Fibroblast of the conjunctiva (primary cell): ENCODE measurements at regions not wholly inside any gene's neighbourhood (a gene's known extent, or its start where the extent isn't known, plus 50 kb on each side); places are given as distances from the start of the nearest gene placed in this dataset.

Source experiments
- DNase-seq: peaks from one replicate; pipeline ENCODE4 v3.0.0-alpha.2; 2010; ENCODE audit warnings: low read depth

DNA sequence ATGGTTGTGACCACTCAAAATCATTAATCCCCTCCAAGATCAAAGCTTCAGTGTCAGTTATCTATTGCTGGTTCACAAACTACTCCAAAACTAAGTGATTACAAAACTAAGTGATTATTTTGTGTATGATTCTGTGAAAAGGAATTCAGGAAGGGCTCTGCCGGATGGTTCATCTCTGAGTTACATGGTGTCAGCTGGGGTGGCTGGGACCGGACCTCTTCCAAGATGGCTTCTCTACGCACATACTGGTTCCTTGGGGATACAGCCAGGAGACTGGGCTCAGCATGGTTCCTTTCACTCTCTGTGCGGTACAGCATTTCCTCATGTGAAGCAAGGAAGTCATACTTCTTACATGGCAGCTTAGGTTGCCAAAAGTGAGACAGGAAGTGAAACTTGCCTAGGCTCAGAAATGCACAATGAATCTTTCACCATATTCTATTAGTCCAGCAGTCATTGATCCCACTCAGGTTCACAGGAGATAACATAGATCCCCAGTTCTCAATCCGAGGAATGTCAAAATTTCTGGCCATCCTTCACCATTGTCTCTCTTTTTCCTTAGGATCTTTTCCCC is 97.9 kb upstream of the IRX6 start:
- no peak for DNase-seq

DNA sequence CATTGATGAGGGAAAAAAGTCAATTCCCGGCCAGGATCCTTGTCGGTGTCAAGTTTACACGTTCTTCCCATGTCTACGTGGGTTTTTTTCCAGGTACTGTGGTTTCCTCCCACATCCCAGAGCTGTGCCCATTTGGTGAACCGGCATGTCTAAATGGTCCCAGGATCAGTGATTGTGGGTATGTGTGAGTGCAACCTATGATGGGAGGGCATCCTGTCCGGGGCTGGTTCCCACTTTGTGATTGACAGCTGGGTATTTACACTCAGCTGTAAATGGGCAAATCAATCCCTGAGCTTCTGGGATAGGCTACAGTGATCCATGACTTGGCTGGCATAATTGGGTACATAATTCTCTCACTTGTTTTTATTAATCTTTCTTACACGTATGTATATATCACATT is 91.2 kb upstream of the IRX6 start:
- no peak for DNase-seq

DNA sequence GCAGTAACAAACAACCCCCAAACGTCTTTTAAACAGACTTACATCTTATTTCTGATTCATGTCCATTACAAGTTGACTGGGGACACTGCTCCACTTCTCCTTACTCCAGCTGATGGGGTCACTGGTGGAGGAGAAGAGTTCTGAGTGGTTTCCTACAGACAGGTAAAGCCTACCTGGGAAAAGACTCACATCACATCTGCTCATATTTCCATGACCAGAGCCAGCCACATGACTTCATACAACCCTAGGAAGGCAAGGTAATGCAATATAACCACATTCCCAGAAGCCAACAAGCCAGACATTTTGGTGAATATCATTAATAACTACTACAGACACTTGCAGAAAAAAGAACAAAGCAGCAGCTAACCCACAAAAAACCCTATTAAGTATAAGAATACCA is 90.5 kb upstream of the IRX6 start:
- no peak for DNase-seq

DNA sequence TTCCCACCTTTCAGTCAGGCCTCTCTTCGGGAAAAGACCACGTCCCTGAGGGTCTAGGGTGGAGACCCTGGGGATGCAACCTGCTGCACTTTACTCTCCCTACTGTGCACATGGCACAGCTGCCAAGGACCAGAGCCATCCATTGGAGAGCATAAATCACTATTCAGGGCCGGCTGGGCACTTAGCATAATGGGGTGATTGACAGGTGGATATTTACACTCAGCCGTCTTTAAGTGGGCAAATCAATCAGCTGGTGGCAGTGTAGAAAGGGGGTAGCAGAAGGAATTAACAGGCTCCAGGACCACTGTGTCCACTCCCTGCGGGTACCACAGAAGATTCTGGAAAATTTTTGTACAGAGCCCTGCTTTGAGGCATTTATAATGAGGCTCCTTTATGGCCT is 87.3 kb upstream of the IRX6 start:
- no peak for DNase-seq

DNA sequence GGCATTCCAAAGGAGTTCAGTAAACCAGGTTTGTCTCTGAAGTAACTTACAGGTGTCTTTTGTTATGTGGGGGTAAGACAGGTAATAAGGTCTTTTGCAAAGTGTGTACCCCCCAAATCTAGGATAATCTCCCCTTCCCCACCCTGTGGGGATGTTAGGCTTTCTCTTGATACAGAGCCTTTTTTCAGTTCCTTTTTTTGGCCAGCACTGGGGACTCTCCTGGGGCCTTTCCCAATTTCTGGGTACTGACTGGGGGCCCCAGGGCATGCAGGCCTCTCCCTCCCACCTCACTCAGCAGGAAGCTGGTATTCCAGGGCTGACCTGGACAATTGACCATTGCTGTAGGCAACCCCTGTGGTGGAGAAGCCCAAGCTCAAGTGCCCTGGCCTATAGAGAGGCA is 84.3 kb upstream of the IRX6 start:
- no peak for DNase-seq

DNA sequence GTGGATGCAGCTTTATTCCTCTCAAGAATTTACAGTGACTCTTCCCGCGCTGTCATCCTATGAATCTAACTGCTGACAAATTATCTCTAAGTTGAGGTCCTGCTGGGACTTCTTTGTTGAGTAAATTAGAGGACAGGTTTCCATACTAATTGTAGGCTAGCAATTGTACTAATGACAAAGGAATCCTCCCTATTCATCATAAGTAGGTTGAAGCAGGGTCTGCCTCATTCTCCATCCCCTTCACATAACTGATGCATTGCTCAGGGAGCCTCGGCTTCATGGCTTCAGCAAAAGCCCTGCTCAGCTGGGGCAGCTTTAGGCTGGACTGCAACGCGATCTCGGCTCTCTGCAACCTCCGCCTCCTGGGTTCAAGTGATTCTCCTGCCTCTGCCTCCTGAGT is 83.1 kb upstream of the IRX6 start:
- no peak for DNase-seq

DNA sequence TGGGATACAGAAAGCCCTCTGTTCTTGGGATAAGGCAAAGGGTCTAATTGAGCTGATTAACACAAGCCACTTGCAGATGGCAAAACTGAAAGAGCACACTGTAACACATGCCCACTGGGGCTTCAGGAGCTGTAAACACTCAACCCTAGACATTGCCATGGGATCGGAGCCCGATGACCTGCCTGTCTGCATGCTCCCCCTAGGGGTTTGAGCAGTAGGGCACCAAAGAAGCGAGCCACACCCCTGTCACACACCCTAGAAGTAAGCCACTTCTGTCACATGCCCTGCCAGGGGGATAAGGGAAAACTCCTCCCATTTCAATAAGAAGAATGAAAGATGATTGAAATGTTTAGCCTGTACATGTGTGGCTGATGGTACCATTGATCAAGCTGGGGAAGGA is 81.3 kb upstream of the IRX6 start:
- DNase-seq: no peak

DNA sequence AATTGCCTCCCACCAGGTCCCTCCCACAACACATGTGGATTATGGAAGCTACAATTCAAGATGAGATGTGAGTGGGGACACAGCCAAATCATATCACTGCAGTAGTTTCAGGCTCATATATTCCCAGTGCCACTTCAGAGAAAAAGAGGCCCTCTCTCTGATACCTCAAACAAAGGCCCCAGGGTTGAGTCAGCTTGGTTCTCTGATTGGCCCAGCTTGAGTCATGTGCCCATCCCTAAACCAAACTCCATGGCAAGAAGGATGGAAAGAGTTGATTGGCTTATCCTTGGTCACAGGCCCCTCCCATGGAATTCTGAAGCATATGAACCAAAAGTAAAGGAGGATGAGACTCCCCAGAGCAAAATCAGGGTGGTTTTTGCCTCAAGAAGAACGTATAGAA is 75.9 kb upstream of the IRX6 start:
- no peak for DNase-seq

DNA sequence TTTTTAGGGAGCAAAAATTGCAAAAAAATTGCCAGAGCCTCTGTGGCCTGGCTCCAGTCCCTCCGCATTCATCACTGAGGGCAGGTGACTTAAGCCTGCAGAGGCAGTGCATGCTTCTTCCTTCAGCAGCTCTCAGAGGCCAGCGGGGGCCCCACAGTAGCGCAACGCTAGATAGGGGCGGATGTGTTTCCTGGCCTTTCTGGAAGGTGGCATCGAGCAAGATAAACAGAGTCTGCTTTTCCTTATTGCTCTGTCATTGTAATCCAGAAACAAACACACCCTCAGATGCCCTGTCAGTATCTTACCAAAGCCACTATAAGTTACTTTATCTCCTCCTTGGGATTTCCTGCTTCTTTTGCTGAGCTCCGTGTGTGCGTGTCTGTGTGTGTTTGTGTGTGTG is 75.5 kb upstream of the IRX6 start:
- no peak for DNase-seq

DNA sequence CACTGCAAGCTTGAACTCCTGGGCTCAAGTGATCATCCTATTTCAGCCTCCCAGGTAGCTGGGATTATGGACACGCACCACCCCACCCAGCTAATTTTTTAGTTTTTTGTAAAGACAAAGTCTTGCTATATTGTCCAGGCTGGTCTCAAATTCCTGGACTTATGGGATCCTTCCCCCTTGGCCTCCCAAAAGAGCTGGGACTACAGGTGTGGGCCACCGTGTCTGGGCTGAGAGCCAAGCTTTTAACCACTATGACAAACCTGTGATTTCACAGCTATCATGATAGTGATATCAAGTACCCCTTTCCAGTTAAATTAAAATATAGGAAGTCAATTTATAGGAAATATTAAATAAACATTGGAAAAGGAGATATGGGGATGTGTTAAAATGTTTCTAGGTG is 74.6 kb upstream of the IRX6 start:
- DNase-seq: no peak

DNA sequence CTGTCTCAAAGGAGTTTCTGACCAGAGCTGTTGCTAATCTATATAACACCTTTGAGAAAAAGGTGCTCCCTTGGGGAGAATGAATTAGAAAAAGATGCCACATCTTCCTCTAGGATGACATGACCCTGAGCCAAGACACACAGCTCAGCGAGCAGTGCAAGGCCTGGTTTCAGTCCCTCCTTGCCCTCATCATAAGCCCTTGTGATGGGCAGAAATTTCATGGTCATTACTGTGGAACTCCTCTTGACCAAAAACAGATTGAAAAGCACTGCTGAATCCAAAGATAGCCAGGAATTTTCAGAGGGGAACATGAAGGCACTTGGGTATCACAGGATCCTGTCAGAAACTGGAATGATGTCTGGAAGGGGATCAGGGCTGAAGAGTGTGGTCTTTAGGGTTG is 74.1 kb upstream of the IRX6 start:
- DNase-seq: no peak

DNA sequence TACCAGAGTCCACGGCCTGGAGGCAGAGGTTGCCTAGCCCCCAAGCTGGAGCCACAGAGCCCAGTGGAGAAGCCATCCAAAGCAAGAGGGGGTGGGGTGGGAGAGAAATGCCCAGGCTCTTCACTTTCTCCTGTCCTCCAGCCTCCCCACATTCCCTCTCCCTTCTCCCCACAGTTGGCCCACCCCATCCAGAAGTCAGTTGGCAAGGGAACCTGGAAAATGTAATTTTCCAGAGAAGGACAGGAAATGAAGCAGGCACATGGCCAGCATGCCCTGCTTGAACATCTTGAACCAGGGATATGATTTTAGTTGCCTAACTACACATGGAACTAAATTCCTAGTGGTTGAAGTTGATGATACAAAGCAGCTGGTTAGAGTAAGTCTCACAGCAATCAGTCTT is 73.3 kb upstream of the IRX6 start:
- peak; percentile 17 for DNase-seq

DNA sequence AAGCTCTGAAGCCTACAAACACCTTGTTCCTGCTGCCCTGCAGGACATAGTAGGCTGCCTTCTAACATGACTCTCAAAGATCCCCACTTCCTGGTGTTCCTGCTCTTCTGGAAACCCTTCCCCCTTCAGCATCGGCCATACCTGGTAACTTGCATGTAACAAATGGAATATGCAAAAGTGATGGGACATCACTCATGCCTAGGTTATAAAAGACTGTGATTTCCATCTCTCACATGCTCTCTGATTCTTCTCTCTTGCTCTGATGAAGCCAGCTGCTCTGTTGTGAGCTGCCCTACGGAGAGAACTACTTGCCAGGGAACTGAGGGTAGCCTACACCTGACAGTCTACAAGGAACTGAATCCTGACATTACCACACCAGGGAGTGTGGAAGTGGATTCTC is 72.9 kb upstream of the IRX6 start:
- DNase-seq: no peak

DNA sequence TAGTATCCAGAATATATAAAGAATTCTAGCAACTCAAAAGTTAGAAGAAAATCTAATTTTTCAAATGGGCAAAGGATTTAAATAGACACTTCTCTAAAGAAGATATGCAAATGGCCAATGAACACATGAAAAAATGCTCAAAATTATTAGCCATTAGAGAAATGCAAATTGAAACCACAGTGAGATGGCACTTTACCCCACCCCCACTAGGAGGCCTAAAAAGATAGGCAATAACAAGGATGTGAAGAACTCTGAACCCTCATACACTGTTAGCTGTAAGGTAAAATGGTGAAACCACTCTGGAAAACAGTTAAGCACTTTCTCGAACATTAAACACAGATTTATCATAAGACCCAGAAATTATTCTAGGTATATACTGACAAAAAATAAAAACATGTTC is 71.4 kb upstream of the IRX6 start:
- DNase-seq: no peak

DNA sequence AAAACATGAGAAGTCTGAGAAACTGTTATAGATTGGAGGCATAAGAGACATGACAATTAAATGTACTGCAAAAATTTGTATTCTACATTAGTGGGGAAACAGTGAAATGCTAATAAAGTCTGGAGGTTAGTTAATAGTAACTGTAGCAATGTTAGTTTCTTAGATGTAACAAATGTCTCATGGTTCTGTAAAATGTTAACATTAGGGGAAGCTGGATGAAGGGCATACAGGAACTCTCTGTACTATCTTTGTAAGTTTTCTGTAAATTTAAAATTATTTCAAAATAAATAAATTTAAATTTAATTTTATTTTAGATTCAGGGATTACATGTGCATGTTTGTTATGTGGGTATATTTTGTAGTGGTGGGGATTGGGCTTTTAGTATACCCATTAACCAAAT is 70.0 kb upstream of the IRX6 start:
- no peak for DNase-seq

DNA sequence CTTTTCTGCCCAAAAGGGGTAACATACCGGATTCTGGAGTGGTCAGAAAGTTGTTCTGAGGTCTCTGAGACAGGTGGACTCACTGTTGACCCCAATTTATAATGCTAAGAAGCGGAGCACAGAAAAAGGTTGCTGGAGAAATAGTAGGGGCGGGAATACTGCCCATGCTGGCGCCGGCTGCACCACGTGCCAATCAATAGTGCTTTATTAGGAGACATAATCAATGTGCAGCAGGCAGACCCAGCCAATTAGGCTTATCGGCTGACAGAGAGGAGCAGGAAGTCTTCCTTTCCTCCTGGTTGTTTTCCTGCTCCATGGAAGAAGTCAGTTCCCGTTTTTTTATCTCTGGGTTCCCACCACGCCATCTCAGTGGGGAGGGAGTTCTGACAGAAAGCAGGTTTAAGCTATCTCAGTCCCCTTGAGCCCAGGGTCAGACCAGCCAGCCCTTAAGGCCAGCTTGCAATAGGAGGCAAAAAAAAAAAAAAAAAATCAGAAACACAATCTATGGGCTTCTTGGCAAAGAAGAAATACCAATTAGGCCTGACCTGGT is 68.2 kb upstream of the IRX6 start:
- DNase-seq: no peak

DNA sequence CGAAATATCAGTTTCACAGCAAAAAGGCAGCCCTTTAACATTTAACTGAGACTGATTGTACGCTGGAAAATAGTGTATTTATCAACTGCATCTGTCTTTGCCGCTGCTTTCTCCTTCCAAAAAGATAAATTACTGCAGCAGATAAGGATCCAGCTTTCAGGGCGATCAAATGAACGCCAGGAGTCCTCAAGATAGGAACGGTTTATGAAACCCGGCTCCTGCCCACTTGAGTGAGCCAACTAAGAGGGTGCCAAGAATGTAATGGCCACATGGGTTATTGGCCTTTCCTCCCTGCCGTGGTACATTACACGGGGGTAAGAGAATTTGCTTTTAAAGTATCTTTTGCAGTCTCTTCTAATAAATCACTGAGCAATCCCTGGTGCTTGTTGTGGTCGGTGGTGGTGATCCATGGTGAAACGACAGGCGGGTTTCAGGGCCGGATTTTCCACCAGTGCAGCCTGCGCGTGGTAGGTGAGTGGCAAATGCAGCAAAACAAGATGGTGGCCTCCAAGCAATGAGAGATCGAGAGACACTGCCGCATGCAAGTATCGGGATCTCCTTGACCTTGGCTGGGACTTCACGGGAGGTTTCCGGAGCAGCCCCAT is 67.5 kb upstream of the IRX6 start:
- no peak for DNase-seq

DNA sequence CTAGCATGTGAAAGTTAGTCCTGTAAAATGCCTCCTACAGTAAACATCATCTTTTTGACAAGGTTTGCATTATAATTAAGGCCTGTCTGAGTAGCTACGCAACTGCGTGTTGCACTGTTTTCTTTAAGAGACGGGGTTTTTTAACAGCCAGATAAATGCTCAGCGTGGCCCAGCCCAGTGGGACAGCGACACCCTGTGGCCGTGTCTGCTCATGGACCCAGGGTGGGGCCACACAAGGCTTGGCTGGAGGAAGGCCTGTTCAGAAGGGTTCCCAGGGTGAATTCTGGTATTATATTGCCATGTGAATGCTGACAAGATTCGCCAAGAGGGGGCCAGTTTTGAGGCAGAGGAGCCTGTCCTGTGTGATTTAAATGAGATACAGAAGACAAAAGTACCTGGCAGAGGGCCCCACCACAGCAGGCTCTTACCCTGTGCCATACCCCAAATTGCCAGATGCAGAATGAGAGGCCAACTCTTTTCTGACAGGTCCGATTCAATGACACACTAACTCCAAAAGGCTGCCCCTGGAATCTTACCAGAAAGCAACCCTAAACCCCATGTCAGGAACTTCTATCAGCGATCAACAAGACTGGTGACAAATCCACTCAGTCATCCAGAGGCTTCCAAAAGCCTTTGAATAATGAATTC is 65.9 kb upstream of the IRX6 start:
- DNase-seq: peak; percentile 31

DNA sequence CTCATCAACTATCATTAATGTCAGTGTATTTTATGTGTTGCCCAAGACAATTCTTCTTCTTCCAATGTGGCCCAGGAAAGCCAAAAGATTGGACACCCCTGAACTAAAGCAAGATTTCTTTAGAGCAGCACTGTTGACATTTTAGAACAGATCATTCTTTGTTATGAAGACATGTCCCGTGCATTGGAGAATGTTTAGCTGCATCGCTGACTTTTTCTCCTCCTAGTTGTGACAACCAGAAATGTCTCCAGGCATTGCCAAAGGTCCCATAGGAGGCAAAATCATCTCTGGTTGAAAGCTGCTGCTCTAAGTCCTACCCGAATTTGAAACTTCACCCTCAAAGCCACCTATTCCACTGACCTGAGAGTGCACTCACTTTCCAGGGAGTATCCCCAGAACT is 62.7 kb upstream of the IRX6 start:
- no peak for DNase-seq

DNA sequence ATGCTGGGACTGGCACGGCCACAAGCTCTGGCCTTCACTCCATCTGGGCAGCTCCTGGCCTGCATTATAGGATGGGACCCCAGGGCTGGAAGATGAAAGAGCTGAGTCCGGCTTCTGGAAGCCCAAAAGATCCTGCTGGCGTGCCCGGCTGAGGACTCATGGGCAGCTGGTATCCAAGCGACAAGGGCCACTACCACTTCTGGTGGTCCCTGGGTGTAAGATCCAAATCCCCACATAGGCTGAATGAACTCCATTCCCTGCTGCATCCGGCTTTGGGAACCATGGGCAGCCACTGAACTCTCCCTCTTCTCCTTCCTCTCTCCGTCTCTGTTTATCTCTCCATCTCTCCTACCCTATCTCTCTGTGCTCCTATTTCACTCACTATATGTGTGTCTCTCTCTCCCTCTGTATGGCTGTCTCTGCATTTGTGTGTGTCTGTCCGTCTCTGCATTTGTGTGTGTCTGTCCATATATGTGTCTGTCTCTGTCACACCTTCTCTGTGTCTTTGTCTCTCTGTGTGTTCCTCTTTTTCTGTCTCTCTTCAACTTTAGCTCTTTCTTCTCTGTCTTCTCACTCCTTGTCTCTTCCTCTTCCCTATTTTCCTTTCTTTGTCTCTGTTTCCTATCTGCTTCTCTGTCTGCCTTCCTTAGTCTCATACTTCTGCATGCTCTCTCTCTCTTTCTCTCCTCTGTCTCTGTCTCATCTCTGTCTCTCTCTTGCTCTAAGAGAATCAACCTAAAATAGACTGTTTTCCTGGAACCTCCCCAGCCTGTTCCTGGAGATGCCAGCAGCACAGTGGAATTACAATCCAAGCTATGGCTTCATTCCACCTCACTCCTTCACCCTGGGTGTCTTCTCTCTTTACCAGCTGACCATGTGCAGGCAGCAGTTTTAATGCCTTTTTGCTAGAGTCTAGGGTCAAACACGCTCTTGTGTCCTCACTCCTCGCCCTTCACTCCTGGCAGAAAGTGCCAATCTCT is 60.4 kb upstream of the IRX6 start:
- no peak for DNase-seq

DNA sequence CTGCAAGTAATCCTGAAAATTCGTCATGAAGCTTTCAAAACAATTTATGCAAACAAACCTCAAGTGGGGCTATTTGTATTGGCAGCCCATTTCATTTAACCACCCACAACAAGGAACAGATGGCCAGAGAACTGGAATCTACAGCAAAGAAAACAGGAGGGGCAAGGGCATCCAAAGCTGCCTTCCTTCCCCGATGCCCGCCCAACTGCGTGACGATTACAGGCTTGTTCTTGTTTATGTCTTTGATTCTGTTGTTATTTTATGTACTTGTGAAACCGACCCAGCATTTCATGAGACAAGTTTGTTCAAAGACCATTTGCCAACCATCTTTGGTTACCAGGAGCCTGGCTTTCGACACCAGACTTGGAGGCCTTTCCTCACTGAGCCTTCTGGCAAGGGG is 59.1 kb upstream of the IRX6 start:
- DNase-seq: peak; percentile 62

DNA sequence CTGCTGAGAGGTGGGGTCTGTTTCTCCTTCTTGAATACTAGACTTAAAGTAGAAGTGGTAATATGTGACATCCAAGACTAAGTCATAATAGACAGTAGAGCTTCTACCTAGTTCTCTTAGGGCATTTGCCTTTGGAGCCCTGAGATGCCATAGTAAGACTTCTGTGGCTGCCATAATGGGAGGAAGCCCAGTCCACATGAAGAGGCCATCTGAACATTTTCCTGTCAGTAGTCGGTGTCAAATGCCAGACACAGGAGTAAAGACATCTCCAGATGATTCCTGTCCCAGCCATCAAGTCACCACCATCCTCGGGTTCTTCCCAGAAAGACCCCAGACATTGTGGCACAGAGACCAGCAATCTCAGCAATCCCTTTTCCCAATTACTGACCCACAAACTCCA is 58.1 kb upstream of the IRX6 start:
- DNase-seq: no peak
